ENCODE measurements at regions not wholly inside any gene's neighbourhood (a gene's known extent, or its start where the extent isn't known, plus 50 kb on each side); places are given as distances from the start of the nearest gene placed in this dataset.

GRCh38 chr3:164673738-164674137, 404.6 kb downstream of the SI start:
- intact Hi-C loops (cut with DNase I) = no loop called here
- 93% methylated on average over 2 of the region's 2 CpGs for WGBS
- H3K9me3 ChIP-seq = no peaks in the 10 kb centered on the region

GRCh38 chr3:164658125-164658524, 420.2 kb downstream of the SI start:
- no peak for DNase-seq (ENCODE audit: extremely low spot score)
- Histone ChIP-seq H3K27me3 (no peaks in the 10 kb centered on the region), H3K36me3 (no peaks in the 10 kb centered on the region), H3K4me1 (no peaks in the 10 kb centered on the region), H3K27ac (replicated peaks in 1 of 4) (no peak overlapping the region), H3K4me3 (no peak overlapping the region), H3K9me3 (no peaks in the 10 kb centered on the region)
- no peak for TF ChIP-seq POLR2AphosphoS5 (IDR thresholded peaks at IDR 0.05)
- intact Hi-C loops (cut with DNase I) = no loop called here
- WGBS = 80% methylated on average over 1 of the region's 1 CpG

More at GRCh38 chr3:164673738-164674137, 404.6 kb downstream of the SI start:
- no peak for DNase-seq (ENCODE audit: extremely low spot score)
- Histone ChIP-seq H3K4me1 (no peaks in the 10 kb centered on the region), H3K27ac (replicated peaks in 1 of 4) (no peak overlapping the region), H3K27me3 (no peaks in the 10 kb centered on the region), H3K36me3 (no peaks in the 10 kb centered on the region), H3K4me3 (no peak overlapping the region)
- TF ChIP-seq EP300 (IDR thresholded peaks at IDR 0.05) = no peak
- TF ChIP-seq POLR2AphosphoS5 (IDR thresholded peaks at IDR 0.05) = no peak
- no peak for TF ChIP-seq CTCF (IDR thresholded peaks at IDR 0.05)
- no peak for TF ChIP-seq POLR2A (IDR thresholded peaks at IDR 0.05; ENCODE audit: low read depth)

- no peak overlapping the region for H3K4me3 ChIP-seq
- H3K27ac ChIP-seq (replicated peaks in 1 of 4) = no peak overlapping the region
- no peaks in the 10 kb centered on the region for H3K27me3 ChIP-seq
- no peak for DNase-seq (ENCODE audit: extremely low spot score)
- WGBS = 66% methylated on average over 3 of the region's 3 CpGs
- H3K36me3 ChIP-seq = no peaks in the 10 kb centered on the region
- TF ChIP-seq EP300 (IDR thresholded peaks at IDR 0.05) = no peak
- TF ChIP-seq POLR2AphosphoS5 (IDR thresholded peaks at IDR 0.05) = no peak
- TF ChIP-seq CTCF (IDR thresholded peaks at IDR 0.05) = no peak
- TF ChIP-seq POLR2A (IDR thresholded peaks at IDR 0.05; ENCODE audit: low read depth) = no peak
- H3K4me1 ChIP-seq = no peaks in the 10 kb centered on the region
- no peaks in the 10 kb centered on the region for H3K9me3 ChIP-seq
- intact Hi-C loops (cut with DNase I) = no loop called here
These were observed 420.7 kb downstream of the SI start for GRCh38 chr3:164657631-164658030.

- H3K27ac ChIP-seq (replicated peaks in 1 of 4) = no peak overlapping the region
- intact Hi-C loops (cut with DNase I) = no loop called here
- no peak overlapping the region for H3K4me3 ChIP-seq
- H3K4me1 ChIP-seq = no peaks in the 10 kb centered on the region
- DNase-seq (ENCODE audit: extremely low spot score) = no peak
- H3K9me3 ChIP-seq = no peaks in the 10 kb centered on the region
- TF ChIP-seq POLR2A (IDR thresholded peaks at IDR 0.05; ENCODE audit: low read depth) (no peak), CTCF (IDR thresholded peaks at IDR 0.05) (no peak), POLR2AphosphoS5 (IDR thresholded peaks at IDR 0.05) (no peak), EP300 (IDR thresholded peaks at IDR 0.05) (no peak)
- H3K27me3 ChIP-seq = no peaks in the 10 kb centered on the region
- H3K36me3 ChIP-seq = no peaks in the 10 kb centered on the region
- WGBS = 81% methylated on average over 2 of the region's 2 CpGs
These were observed 422.8 kb downstream of the SI start for GRCh38 chr3:164655462-164655861.

- 76% methylated on average over 4 of the region's 4 CpGs for WGBS
- no peak for DNase-seq (ENCODE audit: extremely low spot score)
- intact Hi-C loops (cut with DNase I) = no loop called here
- Histone ChIP-seq H3K27ac (replicated peaks in 1 of 4) (no peak overlapping the region), H3K27me3 (no peaks in the 10 kb centered on the region), H3K4me1 (no peaks in the 10 kb centered on the region), H3K9me3 (no peaks in the 10 kb centered on the region), H3K36me3 (no peaks in the 10 kb centered on the region), H3K4me3 (no peak overlapping the region)
- TF ChIP-seq POLR2AphosphoS5 (IDR thresholded peaks at IDR 0.05) (no peak), EP300 (IDR thresholded peaks at IDR 0.05) (no peak), POLR2A (IDR thresholded peaks at IDR 0.05; ENCODE audit: low read depth) (no peak), CTCF (IDR thresholded peaks at IDR 0.05) (no peak)
These were observed 437.2 kb downstream of the SI start for GRCh38 chr3:164641071-164641470.
